Coronary artery (tissue), 2 donors: ENCODE measurements at regions not wholly inside any gene's neighbourhood (a gene's known extent, or its start where the extent isn't known, plus 50 kb on each side); places are given as distances from the start of the nearest gene placed in this dataset.

ENCODE experiments used
- DNase-seq: peaks from one replicate; pipeline ENCODE4 v3.0.0-alpha.2; 2017; ENCODE audit warnings: low spot score
- H3K27ac ChIP-seq, 2 donors: fragments of 200-600 bp; sonication (generic); one replicate each; pipeline ENCODE4 v1.5.1; 2016 to 2019
- H3K4me3 ChIP-seq: fragments of 200-600 bp; sonication (generic); 2 replicates; pipeline ENCODE4 v1.5.1; 2016; ENCODE audit warnings: mild to moderate bottlenecking, moderate library complexity
- TF ChIP-seq, protein P1 (sequence below): fragments of 200-600 bp; sonication (generic); IDR thresholded peaks from one replicate; pipeline ENCODE4 v1.5.1; 2019; ENCODE audit warnings: antibody characterized with exemption

DNA sequence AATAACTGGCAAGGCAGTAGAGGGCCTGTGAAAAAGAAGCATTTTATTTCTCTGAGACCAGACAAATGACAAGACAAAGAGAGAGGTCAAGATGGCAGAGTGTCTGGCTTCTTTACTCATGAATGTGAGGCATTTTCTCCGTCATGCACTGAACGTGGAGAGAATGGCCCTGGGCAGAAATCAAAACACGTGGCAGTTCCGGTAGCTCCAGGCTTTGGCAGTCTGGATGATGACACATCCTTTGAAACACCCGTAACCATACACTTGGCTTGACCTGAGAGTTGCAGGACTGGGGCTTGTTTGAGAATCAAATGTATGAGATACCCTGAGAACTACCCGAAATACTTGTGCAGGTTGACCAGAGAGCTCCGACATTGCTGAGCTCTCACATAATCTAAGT, 537.6 kb downstream of the ACTR3B start:
- Histone ChIP-seq H3K4me3 (no peak overlapping the region), H3K27ac (no peak overlapping the region)
- DNase-seq: no peak
- TF ChIP-seq, protein P1, sequence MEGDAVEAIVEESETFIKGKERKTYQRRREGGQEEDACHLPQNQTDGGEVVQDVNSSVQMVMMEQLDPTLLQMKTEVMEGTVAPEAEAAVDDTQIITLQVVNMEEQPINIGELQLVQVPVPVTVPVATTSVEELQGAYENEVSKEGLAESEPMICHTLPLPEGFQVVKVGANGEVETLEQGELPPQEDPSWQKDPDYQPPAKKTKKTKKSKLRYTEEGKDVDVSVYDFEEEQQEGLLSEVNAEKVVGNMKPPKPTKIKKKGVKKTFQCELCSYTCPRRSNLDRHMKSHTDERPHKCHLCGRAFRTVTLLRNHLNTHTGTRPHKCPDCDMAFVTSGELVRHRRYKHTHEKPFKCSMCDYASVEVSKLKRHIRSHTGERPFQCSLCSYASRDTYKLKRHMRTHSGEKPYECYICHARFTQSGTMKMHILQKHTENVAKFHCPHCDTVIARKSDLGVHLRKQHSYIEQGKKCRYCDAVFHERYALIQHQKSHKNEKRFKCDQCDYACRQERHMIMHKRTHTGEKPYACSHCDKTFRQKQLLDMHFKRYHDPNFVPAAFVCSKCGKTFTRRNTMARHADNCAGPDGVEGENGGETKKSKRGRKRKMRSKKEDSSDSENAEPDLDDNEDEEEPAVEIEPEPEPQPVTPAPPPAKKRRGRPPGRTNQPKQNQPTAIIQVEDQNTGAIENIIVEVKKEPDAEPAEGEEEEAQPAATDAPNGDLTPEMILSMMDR: no peak

DNA sequence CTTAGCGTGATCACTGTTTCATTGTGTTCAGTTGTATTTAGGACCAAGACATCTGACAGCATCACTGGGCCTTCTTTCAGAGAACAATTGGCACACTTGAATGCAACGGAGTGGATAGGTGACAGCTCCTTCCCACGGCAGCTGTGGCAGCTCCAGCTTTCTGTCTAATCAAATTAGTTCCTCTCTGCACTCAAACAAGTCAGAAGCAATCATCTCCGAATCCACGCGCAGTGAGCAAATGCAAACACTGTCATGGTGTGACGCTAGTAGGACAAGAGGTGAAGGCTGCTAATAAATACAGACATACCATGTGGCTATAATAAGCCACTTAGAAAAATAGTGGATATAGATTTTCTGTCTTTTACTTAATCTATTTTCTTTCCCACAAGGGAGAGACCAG, 542.4 kb downstream of the ACTR3B start:
- TF ChIP-seq, protein P1: no peak
- Histone ChIP-seq H3K27ac (no peak overlapping the region), H3K4me3 (no peak overlapping the region)
- no peak for DNase-seq

DNA sequence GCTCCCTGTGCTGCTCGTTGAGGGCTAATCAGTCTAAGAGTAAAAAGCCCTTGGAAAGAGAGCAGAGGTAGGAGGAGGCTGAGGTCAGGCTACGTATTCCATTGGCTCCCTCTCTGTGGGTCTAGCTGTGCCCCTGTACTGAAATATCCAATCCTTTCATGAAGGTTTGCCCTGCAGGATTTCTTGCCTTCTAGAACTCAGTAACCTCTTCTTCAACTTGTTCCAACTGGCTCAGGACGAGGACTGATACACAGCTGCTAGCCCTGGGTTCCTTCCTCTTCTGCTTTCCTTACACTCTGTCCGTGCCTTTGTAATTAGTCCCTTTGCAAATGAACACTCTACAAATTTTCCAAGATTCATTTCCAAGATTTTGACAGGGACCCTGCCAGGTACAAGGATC, 560.5 kb downstream of the ACTR3B start:
- no peak for DNase-seq
- TF ChIP-seq, protein P1: no peak
- H3K4me3 ChIP-seq: no peak overlapping the region
- no peak overlapping the region for H3K27ac ChIP-seq

DNA sequence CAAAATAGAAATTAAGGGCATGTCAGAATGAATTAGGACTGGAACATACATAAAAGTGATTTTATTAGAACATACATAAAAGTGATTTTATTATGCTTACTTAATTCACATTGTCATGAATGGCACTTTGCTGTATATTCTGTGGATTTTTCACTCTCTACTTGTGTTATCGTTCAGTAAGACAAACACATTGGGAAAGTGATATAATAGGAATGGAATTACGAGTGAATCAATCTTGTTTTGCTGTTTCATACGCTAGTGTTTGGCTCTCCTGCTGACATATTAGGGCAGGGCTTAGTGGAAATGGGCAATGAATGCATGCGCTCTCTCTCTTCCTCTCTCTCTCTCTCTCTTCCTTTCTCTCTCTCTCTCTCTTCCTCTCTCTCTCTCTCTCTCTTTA, 561.1 kb downstream of the ACTR3B start:
- Histone ChIP-seq H3K27ac (no peak overlapping the region), H3K4me3 (no peak overlapping the region)
- no peak for DNase-seq
- TF ChIP-seq, protein P1: no peak

DNA sequence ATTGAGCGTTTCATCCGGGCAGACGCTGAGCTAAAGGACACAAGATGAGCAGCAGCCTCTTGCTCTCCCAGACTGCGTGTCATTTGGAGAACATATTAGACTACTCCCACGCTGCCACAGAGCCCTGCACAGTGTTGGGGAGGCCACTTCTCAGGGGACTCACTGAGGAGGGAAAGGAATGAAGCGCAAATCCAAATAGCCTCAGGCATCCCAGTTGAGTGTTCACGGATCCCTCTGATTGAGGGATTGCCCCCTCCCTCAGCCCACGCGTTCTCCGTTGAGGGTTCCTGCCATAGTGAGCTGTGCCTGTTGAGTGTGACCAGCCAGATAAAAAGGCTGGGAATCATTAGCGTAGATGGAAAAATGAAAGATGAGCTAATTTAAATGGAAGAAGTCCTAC, 563.4 kb downstream of the ACTR3B start:
- Histone ChIP-seq H3K27ac (no peak overlapping the region), H3K4me3 (no peak overlapping the region)
- no peak for DNase-seq
- TF ChIP-seq, protein P1: no peak

DNA sequence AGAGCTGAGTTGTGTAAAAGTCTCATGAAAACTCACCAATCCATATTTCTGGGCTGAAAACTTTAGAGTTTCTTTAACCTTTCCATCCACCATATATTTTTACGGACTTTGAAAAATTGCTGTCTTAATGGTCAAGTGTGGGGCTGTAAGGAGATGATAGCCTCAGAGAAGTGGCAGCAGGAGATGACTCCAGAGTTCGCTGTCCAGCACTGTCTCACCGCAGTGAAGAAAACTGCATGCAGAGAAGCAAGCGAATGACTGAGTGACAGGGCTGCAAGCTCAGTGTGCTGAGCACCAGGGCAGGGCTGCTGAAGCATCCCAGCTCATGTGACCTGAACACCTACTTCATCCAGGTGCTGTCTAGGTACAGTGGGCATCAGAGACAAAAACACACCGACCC, 564.5 kb downstream of the ACTR3B start:
- Histone ChIP-seq H3K4me3 (no peak overlapping the region), H3K27ac (no peak overlapping the region)
- TF ChIP-seq, protein P1: no peak
- DNase-seq: no peak

DNA sequence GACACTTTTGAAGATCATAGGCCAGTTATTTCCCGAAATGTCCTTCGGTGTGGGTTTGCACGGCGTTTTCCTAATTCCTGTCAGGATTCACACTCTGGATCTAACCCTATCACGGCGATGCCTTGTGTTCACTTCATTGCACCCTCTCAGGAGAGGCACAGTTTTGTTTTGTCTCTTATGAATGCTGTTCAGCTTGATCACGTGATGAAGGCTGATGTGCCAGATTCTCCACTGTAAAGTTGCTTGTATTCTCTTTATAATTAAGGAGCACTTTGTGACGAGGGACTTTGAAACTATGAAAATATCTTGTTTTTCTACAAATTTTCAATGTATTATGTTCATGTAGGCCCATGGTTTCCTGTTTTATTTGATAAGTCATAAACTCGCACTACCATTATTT, 568.1 kb downstream of the ACTR3B start:
- TF ChIP-seq, protein P1: no peak
- Histone ChIP-seq H3K4me3 (no peak overlapping the region), H3K27ac (no peak overlapping the region)
- no peak for DNase-seq
